HL-60 (cell line): ENCODE measurements at regions not wholly inside any gene's neighbourhood (a gene's known extent, or its start where the extent isn't known, plus 50 kb on each side); places are given as distances from the start of the nearest gene placed in this dataset.

ENCODE experiments used
- DNase-seq, 2 experiments: peaks; one replicate each; pipeline ENCODE4 v3.0.0-alpha.2; 2010 to 2020; ENCODE audit warnings: low read depth in 1 of 2, low spot score in 1 of 2
- H3K27ac ChIP-seq: fragments of 250-450 bp; sonication (Bioruptor Pico); replicated peaks from 2 replicates; pipeline ENCODE4 v1.5.1; 2020; ENCODE audit warnings: mild to moderate bottlenecking, moderate library complexity
- H3K27me3 ChIP-seq: fragments of 250-450 bp; sonication (Bioruptor Pico); 2 replicates; pipeline ENCODE4 v1.5.1; 2021; ENCODE audit warnings: mild to moderate bottlenecking, moderate library complexity; ENCODE audit not compliant: insufficient read depth, poor library complexity, severe bottlenecking
- H3K4me3 ChIP-seq: replicated peaks from 2 replicates; pipeline ENCODE4 v1.5.1; 2011; ENCODE audit warnings: mild to moderate bottlenecking, control low read depth, low read length; ENCODE audit not compliant: insufficient read depth
- CTCF ChIP-seq: IDR thresholded peaks from one replicate; pipeline ENCODE4 v1.5.1; 2011; ENCODE audit warnings: low read length, control low read depth, inconsistent platforms; ENCODE audit not compliant: insufficient read depth
- GABPA ChIP-seq: IDR thresholded peaks from 2 replicates; pipeline ENCODE4 v1.6.1; 2012; ENCODE audit warnings: low read depth
- POLR2AphosphoS5 ChIP-seq: IDR thresholded peaks from 2 replicates; pipeline ENCODE4 v1.6.1; 2012; ENCODE audit warnings: low read depth
- REST ChIP-seq: IDR thresholded peaks from 2 replicates; pipeline ENCODE4 v1.6.1; 2012; ENCODE audit warnings: low read depth; ENCODE audit not compliant: insufficient replicate concordance
- SPI1 ChIP-seq: IDR thresholded peaks from 2 replicates; pipeline ENCODE4 v1.6.1; 2012; ENCODE audit warnings: low read depth, mild to moderate bottlenecking, borderline replicate concordance

- no peaks in the 10 kb centered on the region for H3K27me3 ChIP-seq
- no peak overlapping the region for H3K4me3 ChIP-seq
- no peak for TF ChIP-seq CTCF
- no peak for TF ChIP-seq REST
- no peak for TF ChIP-seq GABPA
- no peak for TF ChIP-seq SPI1
- DNase-seq: no peak
- H3K27ac ChIP-seq: no peak overlapping the region
Observed at GRCh38 chr4:189785257-189785656, 155.4 kb upstream of the FRG1 start.

- TF ChIP-seq CTCF (no peak), GABPA (no peak), REST (no peak), SPI1 (no peak)
- no peaks in the 10 kb centered on the region for H3K27me3 ChIP-seq
- no peak for DNase-seq
- no peak overlapping the region for H3K4me3 ChIP-seq
- H3K27ac ChIP-seq: no peak overlapping the region
Observed at GRCh38 chr4:189786447-189786846, 154.2 kb upstream of the FRG1 start.

- H3K27ac ChIP-seq: no peak overlapping the region
- H3K27me3 ChIP-seq: no peaks in the 10 kb centered on the region
- no peak overlapping the region for H3K4me3 ChIP-seq
- DNase-seq: peak in 1 of 2 experiments; percentile 50
- TF ChIP-seq REST (no peak), SPI1 (no peak), GABPA (no peak), CTCF (no peak), POLR2AphosphoS5 (no peak)
Observed at GRCh38 chr4:189787216-189788031, 153.2 kb upstream of the FRG1 start.
